Upper lobe of right lung (tissue), 1 donor: ENCODE measurements at regions not wholly inside any gene's neighbourhood (a gene's known extent, or its start where the extent isn't known, plus 50 kb on each side); places are given as distances from the start of the nearest gene placed in this dataset.

Experiments used
- ATAC-seq: fragments of 200-7000 bp; cut with Tn5 transposase; one replicate; pipeline ENCODE4 v1.9.1; 2020; ENCODE audit warnings: mild to moderate bottlenecking, moderate library complexity
- DNase-seq: peaks from one replicate; pipeline ENCODE4 v3.0.0-alpha.2; 2020
- H3K27ac ChIP-seq: fragments of 200-600 bp; one replicate; pipeline ENCODE4 v1.8.0; 2022
- H3K27me3 ChIP-seq: fragments of 200-600 bp; one replicate; pipeline ENCODE4 v1.8.0; 2022; ENCODE audit warnings: mild to moderate bottlenecking
- H3K36me3 ChIP-seq: fragments of 200-600 bp; one replicate; pipeline ENCODE4 v1.8.0; 2022
- H3K4me1 ChIP-seq: fragments of 200-600 bp; one replicate; pipeline ENCODE4 v1.8.0; 2022
- H3K4me3 ChIP-seq: fragments of 200-600 bp; one replicate; pipeline ENCODE4 v1.8.0; 2022; ENCODE audit warnings: mild to moderate bottlenecking
- H3K9me3 ChIP-seq: fragments of 200-600 bp; one replicate; pipeline ENCODE4 v1.8.0; 2022
- CTCF ChIP-seq: fragments of 200-600 bp; IDR thresholded peaks from one replicate; pipeline ENCODE4 v1.8.0; 2022; ENCODE audit warnings: antibody characterized with exemption
- intact Hi-C: fragments of 100-400 bp; cut with DNase I; formaldehyde crosslinking; loops from one replicate; pipeline ENCODE4 v1.11.0; 2022
- donor health status: DM: no; HTN: yes; CAD: no; lungs with severe emphysema.

GRCh38 chr7:57198801-57199200, 66.6 kb upstream of the ZNF479 start:
- ATAC-seq: no peak
- H3K36me3 ChIP-seq: no peaks in the 10 kb centered on the region
- TF ChIP-seq CTCF: no peak
- intact Hi-C loops: no loop called here
- H3K27ac ChIP-seq: no peak overlapping the region
- DNase-seq: peak; percentile 19
- H3K27me3 ChIP-seq: no peaks in the 10 kb centered on the region
- no peaks in the 10 kb centered on the region for H3K4me1 ChIP-seq
- no peak overlapping the region for H3K4me3 ChIP-seq
- peaks cover 6% of the 10 kb centered on the region for H3K9me3 ChIP-seq

- Histone ChIP-seq H3K4me1 (no peaks in the 10 kb centered on the region), H3K27me3 (no peaks in the 10 kb centered on the region), H3K27ac (no peak overlapping the region), H3K36me3 (no peaks in the 10 kb centered on the region), H3K9me3 (peaks cover 6% of the 10 kb centered on the region), H3K4me3 (no peak overlapping the region)
- ATAC-seq (no peak), DNase-seq (peak; percentile 30)
- TF ChIP-seq CTCF: no peak
- intact Hi-C loops: no loop called here
Observed at GRCh38 chr7:57199252-57199651, 67.0 kb upstream of the ZNF479 start.

GRCh38 chr7:57201021-57201894, 69.0 kb upstream of the ZNF479 start:
- intact Hi-C loops: no loop called here
- peaks cover 6% of the 10 kb centered on the region for H3K9me3 ChIP-seq
- no peaks in the 10 kb centered on the region for H3K27me3 ChIP-seq
- no peaks in the 10 kb centered on the region for H3K36me3 ChIP-seq
- TF ChIP-seq CTCF: no peak
- no peak overlapping the region for H3K4me3 ChIP-seq
- no peaks in the 10 kb centered on the region for H3K4me1 ChIP-seq
- peak; percentile 5 for ATAC-seq
- peak; percentile 39 for DNase-seq
- no peak overlapping the region for H3K27ac ChIP-seq

DNA sequence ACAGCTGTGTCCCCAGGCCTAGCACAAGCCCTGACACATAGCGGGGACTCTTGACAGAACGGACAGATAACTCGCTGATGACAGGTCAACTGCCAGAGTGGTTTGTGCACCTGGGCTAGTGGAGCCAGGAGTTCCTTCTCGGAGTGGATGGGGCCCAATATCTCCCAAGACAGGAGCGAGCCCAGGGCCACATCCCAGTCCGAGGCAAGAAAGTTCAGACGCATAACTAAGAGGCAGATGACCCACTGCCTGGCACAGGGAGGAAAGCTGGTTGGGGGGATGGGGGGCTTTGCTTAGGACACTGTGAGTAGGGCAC, 69.6 kb upstream of the ZNF479 start:
- H3K4me3 ChIP-seq: no peak overlapping the region
- no peak for TF ChIP-seq CTCF
- ATAC-seq: no peak
- no peaks in the 10 kb centered on the region for H3K4me1 ChIP-seq
- H3K36me3 ChIP-seq: no peaks in the 10 kb centered on the region
- H3K9me3 ChIP-seq: peaks cover 6% of the 10 kb centered on the region
- intact Hi-C loops: no loop called here
- no peak overlapping the region for H3K27ac ChIP-seq
- peak; percentile 35 for DNase-seq
- H3K27me3 ChIP-seq: no peaks in the 10 kb centered on the region

- peaks cover 6% of the 10 kb centered on the region for H3K9me3 ChIP-seq
Observed at GRCh38 chr7:57202274-57202673, 70.0 kb upstream of the ZNF479 start.

More at GRCh38 chr7:57202274-57202673, 70.0 kb upstream of the ZNF479 start:
- Histone ChIP-seq H3K4me1 (no peaks in the 10 kb centered on the region), H3K27ac (no peak overlapping the region), H3K4me3 (no peak overlapping the region), H3K27me3 (no peaks in the 10 kb centered on the region), H3K36me3 (no peaks in the 10 kb centered on the region)
- ATAC-seq (no peak), DNase-seq (peak; percentile 41)
- no peak for TF ChIP-seq CTCF
- intact Hi-C loops: no loop called here
